Stimulated activated naive CD4-positive, alpha-beta T cell (primary cell): ENCODE measurements at regions not wholly inside any gene's neighbourhood (a gene's known extent, or its start where the extent isn't known, plus 50 kb on each side); places are given as distances from the start of the nearest gene placed in this dataset.

Source experiments
- DNase-seq, 6 experiments: peaks; one replicate each; lab custom pipeline; 2025; lab: John Stamatoyannopoulos, UW

DNA sequence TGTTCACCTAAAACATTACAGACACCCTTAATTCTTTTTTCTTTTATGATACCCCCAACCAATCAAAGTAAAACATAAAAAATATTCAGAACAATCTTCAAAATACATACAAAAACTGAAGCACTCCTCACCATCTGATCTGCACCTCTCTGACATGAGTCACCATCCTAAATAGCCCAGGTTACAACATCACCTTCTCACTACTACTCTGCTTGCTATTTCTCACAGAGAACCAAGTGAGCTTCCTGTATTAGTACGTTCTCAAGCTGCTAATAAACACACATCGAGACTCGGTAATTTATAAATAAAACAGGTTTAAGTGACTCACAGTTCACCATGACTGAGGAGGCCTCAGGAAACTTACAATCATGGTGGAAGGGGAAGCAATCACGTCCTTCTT is 183.5 kb downstream of the CBLN2 start:
- no peak for DNase-seq

DNA sequence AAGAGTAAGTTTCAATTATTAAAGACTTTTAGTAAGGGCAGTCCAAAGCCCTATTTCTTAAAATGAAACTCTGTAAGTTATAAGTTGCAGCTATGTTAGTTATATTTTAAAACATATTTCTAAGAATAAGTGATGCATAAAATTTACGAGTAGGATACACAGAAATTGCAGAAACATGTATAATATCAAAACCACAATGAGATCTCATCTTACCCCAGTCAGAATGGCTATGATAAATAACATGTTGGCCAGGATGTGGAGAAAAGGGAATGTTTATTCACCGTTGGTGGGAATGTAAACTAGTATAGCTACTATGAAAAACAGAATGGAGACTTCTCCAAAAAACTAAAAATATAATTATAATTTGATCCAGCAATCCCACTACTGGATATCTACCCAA is 201.2 kb downstream of the CBLN2 start:
- no peak for DNase-seq

- DNase-seq: no peak
Measured at GRCh38 chr18:72339976-72340375, 204.2 kb downstream of the CBLN2 start.

GRCh38 chr18:72336786-72337185 is 207.4 kb downstream of the CBLN2 start:
- DNase-seq: no peak

DNA sequence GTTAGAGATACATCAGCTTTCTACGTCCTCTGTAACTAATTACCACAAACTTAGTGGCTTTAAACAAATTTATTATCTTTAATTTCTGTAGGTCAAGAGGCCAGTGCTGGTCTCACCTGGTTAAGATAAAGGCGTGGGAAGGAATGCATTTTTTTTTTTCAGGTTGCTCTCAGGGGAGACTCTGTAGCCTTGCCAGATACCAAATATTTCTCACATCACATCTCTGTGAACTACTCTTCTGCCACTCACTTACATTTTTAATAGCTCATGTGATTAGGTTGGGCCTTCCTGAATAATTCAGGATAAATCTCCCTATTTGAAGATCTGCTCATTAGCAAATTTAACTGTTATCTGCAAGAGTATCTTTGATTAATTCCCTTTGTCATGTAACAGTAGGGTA is 214.6 kb downstream of the CBLN2 start:
- DNase-seq: no peak

DNA sequence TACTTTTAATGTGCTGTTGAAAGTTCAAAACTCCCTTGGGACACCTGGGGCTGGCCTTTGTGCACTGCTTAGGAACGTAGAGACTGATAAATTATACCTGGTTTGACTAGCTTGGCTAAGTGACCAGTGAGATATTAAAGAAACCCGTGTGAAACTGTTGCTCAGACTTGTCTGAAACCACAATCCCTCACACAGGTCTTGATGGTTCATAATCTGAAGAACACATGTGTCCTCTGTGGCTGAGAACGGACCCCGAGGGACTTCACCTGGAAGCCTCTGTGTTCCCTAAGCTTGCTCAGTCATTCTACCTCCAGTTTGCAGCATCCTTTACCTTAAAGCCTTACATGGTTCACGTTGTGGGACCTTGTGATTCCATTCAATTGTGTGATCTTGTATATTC is 218.8 kb downstream of the CBLN2 start:
- no peak for DNase-seq

DNA sequence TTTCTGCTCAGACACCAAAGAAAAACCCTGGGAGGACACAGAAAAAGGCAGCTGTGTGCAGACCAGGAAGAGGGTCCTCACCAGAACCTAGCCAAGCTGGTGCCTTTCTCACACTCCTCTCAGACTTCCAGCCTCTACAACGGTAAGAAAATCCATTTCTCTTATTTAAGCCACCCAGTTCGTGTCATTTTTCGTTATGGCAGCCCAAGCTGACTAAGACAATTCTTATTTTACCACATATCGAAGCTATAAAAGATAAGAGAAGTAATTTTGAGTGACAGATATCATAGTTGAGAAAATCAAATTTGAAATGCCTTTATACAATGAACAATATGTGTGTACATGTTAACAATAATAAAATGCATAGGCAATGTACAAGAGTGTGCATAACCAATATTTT is 219.5 kb downstream of the CBLN2 start:
- DNase-seq: no peak

DNA sequence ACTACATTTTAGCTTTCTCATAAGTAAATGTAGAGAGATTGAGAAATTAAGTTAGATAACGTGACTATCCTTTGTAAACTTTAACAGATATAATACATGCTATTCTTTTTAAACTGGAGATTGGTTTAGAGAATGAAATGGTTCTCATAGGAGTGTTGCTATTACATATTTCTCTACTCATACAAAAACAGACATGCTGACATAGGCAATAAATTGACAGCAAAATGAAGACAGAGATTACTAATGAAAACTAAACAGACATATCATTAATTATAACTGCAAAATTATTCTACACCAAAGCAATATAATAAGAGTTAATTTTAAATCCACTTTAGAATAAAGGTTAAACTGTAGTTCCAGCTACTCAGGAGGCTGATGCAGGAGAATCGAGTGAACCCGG is 227.6 kb downstream of the CBLN2 start:
- DNase-seq: no peak

DNA sequence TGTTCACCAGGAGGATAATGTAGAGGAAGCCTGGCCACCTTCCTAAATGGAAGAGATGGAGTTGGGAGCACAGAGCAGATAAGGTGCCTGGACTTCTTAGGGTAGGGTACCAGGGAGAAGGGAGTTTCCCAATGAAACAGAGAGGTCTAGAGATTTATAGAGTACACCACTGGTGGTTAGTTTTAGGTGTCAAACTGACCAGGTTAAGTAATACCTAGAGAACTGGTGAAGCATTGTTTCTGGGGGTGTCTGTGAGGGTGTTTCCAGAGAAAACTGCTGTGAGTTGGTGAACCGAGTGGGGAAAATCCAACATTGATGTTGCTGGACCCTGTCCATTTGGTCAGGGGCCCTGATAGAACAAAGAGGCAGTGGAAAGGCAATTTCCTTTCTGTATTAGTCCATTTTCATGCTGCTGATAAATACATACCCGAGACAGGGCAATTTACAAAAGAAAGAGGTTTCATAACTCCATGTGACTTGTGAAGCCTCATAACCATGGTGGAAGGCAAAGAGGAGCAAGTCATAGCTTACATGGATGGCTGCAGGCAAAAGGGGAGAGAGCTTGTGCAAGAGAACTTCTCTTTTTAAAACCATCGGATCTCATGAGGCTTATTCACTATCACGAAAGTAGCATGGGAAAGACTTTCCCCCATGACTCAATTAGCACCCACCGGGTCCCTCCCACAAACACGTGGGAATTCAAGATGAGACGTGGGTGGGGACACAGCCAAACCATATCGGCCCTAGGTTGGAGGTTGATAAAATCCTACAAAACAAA is 260.8 kb downstream of the CBLN2 start:
- no peak for DNase-seq

DNA sequence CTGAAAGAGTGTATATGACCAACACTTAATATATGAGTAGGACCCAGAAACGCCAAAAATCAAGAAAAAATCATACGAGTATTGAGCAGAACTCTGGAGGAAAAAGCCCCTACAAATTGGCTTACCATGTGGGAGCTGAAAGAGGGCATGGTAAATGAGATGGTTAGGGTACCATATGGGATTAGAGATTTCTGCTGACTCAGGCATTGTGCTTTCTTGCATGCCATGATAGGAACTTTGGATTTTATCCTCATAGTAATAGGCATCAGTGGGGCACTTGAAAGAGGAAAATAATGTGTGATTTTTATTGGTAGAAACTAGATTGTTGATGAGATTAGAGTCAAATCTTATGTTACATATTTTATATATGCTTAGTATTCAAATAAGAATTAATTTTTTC is 271.1 kb downstream of the CBLN2 start:
- no peak for DNase-seq

GRCh38 chr18:72261590-72261989 is 282.6 kb downstream of the CBLN2 start:
- DNase-seq: no peak

DNA sequence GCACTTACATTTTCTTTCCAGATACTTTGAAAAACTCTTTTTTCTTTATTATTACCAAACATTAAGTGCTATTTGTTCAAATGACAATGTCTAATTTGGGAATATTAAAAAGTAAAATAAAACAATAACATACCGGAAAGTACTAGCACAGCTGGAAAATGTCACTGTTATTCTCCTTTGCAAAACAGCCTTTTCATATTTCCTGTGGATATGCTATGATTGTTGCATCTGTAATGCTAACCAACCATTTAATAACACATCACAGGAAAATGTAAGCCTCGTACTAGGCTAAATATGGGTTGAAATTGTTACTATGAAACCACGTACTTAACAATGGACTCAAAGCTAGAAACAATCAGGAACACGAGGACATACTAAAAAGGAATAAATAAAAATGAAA is 298.1 kb downstream of the CBLN2 start:
- no peak for DNase-seq

GRCh38 chr18:72235422-72235821 is 308.7 kb downstream of the CBLN2 start:
- no peak for DNase-seq

DNA sequence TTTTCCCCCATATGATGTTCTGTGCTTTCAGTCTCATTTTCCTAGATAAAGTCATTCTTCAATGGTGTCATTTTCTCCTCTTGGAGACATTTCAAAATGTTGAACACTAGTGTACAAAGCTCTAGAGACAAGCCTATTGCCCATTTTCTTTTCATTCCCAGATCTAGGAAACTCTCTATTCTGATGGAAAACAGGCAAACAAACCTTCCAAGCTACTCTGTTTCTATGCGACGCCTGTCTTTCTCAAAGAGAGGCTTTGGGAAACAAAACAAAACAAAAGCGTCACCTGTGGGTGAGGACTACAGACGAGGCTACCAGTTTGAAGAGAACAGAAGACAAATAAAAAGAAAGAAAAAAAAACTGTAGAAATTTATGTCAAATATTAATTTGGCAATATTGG is 311.0 kb downstream of the CBLN2 start:
- DNase-seq: no peak

GRCh38 chr18:72232644-72233043 is 311.5 kb downstream of the CBLN2 start:
- no peak for DNase-seq

GRCh38 chr18:72225958-72226357 is 318.2 kb downstream of the CBLN2 start:
- no peak for DNase-seq

DNA sequence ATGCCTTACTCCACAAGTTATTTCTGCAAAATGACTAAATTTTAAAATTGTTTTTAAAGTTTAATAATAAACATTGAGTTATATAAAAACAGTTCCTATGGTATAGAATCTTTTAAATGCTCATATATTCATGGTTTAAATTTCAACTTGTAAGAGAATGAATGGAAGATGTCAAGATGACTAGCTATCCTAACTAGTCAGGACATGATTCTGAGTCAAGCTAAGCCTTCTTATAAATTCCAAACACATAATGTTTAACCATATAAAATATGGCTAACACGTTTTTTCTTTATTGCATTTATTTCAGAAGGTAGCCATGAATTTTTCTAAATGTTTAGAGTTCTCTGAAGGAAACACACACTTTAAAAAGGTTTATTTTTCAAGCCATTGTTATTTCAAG is 320.4 kb downstream of the CBLN2 start:
- no peak for DNase-seq

DNA sequence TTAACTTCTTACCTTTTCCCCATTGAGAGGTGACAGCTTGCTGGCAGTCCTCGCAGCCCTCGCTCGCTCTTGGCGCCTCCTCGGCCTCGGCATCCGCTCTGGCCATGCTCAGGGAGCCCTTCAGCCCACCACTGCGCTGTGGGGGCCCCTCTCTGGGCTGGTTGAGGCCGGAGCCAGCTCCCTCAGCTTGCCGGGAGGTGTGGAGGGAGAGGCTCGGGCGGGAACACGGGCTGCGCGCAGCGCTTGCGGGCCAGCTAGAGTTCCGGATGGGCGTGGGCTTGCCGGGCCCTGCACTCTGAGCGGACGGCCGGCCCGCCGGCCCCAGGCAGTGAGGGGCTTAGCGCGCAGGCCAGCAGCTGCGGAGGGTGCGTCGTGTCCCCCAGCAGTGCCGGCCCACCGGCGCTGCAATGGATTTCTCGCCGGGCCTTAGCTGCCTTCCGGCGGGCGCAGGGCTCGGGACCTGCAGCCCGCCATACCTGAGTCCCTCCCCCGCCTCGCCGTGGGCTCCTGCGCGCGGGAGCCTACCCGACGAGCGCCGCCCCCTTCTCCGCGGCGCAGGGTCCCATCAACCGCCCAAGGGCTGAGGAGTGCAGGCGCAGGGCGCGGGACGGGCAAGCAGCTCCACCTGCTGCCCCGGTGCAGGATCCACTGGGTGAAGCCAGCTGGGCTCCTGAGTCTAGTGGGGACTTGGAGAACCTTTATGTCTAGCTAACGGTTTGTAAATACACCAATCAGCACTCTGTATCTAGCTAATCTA is 335.0 kb downstream of the CBLN2 start:
- no peak for DNase-seq

DNA sequence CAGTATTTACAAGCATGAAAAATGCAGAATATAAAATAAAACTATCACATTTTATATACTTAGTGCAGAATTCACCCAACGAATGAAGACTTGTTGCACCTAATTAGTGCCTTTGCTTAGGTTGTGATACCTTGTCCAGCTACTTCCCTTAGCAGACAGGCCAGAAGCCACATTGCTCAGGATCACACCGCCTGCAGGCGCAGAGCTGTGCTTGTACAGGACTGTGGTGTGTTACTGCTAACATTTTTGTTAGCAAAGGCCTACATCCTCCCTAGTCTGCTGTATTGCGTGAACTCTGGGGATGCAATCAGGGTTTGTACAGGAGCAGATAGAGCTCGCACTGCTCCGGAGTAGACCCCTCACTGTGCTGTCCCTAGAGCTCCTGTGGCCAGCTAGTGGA is 336.9 kb downstream of the CBLN2 start:
- no peak for DNase-seq

DNA sequence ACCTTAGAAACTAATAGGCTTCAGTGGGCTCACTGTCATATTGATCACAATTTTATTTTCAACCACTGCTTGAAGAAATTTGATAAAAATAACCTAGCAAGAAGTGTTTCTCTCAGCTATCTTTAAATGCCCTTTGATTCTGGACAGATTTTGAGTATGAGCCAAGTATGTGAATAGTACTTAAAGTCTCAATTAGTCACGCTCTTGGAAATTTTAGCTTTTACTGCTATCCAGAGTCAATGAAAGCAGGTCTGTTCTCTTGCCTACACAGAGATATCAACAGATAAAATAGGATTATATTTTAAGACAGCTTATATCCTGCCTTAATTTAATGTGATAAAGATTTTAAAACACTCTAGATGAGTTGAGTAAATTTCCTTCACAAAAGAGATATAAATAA is 337.3 kb downstream of the CBLN2 start:
- DNase-seq: no peak

DNA sequence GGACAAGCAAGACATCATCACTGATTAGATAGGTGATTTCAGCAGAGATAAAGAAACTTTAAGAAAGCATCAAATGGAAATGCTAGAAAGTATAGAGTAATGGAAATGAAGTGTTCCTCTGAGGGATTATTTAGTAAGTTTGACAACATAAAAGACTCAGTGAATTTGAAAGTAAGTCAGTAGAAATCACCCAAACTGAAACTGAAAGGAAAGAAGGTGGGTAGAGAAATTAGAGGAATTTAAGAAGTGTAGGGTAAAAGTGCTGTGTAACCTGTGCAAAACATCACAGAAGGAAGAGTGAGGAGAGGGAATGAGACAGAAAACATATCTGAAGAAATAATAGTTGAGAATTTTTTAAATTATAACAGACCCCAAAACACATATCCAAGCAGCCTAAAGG is 343.1 kb downstream of the CBLN2 start:
- no peak for DNase-seq

- DNase-seq: no peak
Measured at GRCh38 chr18:72197591-72197990, 346.6 kb downstream of the CBLN2 start.

- no peak for DNase-seq
Measured at GRCh38 chr18:72194072-72194471, 350.1 kb downstream of the CBLN2 start.

DNA sequence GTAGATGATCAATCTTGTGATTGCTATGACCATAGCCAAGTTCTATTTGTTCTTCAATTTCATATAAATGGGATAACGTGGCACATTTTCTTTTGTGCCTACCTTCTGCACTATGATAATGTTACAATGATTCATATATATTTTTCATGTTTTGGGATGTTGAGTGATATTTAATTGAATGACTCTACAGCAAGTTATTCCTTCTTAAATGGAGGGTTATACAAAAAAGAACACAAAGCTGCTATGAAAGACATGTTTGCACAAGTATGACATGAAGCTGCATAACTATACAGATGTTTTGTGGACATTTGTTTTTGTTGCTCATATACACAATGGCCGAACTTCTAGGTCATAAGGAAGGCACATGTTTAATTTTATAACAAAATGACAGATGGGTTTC is 356.2 kb downstream of the CBLN2 start:
- DNase-seq: no peak
